ENCODE measurements at regions not wholly inside any gene's neighbourhood (a gene's known extent, or its start where the extent isn't known, plus 50 kb on each side); places are given as distances from the start of the nearest gene placed in this dataset.

GRCh38 chr13:73411067-73411809 is 352.4 kb downstream of the KLF5 start:
- Histone ChIP-seq H3K4me2 (no peak overlapping the region), H3K27me3 (ENCODE audit: insufficient read depth, low read depth) (no peaks in the 10 kb centered on the region), H3K79me2 (ENCODE audit: insufficient read depth, low read depth) (no peaks in the 10 kb centered on the region), H3K9ac (no peak overlapping the region), H3K27ac (no peak overlapping the region), H3K4me3 (IDR thresholded peaks at IDR 0.05; ENCODE audit: insufficient read depth, low read depth, low read length) (no peak overlapping the region), H4K20me1 (ENCODE audit: insufficient read depth) (no peaks in the 10 kb centered on the region), H3K36me3 (ENCODE audit: insufficient read depth) (no peaks in the 10 kb centered on the region), H3K4me1 (ENCODE audit: low read depth, poor library complexity, severe bottlenecking) (no peaks in the 10 kb centered on the region), H2AFZ (ENCODE audit: low read depth) (no peak overlapping the region)
- TF ChIP-seq, protein P1, sequence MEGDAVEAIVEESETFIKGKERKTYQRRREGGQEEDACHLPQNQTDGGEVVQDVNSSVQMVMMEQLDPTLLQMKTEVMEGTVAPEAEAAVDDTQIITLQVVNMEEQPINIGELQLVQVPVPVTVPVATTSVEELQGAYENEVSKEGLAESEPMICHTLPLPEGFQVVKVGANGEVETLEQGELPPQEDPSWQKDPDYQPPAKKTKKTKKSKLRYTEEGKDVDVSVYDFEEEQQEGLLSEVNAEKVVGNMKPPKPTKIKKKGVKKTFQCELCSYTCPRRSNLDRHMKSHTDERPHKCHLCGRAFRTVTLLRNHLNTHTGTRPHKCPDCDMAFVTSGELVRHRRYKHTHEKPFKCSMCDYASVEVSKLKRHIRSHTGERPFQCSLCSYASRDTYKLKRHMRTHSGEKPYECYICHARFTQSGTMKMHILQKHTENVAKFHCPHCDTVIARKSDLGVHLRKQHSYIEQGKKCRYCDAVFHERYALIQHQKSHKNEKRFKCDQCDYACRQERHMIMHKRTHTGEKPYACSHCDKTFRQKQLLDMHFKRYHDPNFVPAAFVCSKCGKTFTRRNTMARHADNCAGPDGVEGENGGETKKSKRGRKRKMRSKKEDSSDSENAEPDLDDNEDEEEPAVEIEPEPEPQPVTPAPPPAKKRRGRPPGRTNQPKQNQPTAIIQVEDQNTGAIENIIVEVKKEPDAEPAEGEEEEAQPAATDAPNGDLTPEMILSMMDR (conservative IDR thresholded peaks at IDR 0.05; ENCODE audit: low read depth, low read length): no peak

- H4K20me1 ChIP-seq (ENCODE audit: insufficient read depth): no peaks in the 10 kb centered on the region
- no peaks in the 10 kb centered on the region for H3K36me3 ChIP-seq (ENCODE audit: insufficient read depth)
- no peak overlapping the region for H3K27ac ChIP-seq
- no peak overlapping the region for H3K4me2 ChIP-seq
- no peaks in the 10 kb centered on the region for H3K4me1 ChIP-seq (ENCODE audit: low read depth, poor library complexity, severe bottlenecking)
- no peaks in the 10 kb centered on the region for H3K27me3 ChIP-seq (ENCODE audit: insufficient read depth, low read depth)
- no peak overlapping the region for H3K4me3 ChIP-seq (IDR thresholded peaks at IDR 0.05; ENCODE audit: insufficient read depth, low read depth, low read length)
- H2AFZ ChIP-seq (ENCODE audit: low read depth): no peak overlapping the region
- no peak overlapping the region for H3K9ac ChIP-seq
- TF ChIP-seq, protein P1 (conservative IDR thresholded peaks at IDR 0.05; ENCODE audit: low read depth, low read length): no peak
- H3K79me2 ChIP-seq (ENCODE audit: insufficient read depth, low read depth): no peaks in the 10 kb centered on the region
Observed at GRCh38 chr13:73406454-73406853, 347.6 kb downstream of the KLF5 start.

DNA sequence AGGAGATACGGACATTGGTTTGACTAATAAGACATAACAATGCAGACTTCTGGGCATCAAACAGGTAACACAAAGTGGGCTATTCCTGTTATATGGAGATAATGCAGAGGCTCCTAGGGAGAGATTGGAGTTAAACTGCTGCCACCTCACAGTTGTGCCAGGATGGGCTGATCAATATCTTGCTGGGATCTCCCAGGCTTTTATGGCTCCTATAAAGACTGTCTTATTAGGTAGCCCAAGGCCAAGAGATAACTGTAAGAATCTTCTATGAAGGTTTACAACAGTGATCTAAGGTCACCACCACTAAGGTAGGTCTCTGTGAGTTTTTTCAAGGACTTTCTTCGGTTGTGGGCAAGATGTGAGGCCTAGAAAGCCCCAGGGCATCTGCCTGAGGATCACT is 345.8 kb downstream of the KLF5 start:
- Histone ChIP-seq H3K27me3 (ENCODE audit: insufficient read depth, low read depth) (no peaks in the 10 kb centered on the region), H3K36me3 (ENCODE audit: insufficient read depth) (no peaks in the 10 kb centered on the region), H3K4me2 (no peak overlapping the region), H3K27ac (no peak overlapping the region), H3K9ac (no peak overlapping the region), H4K20me1 (ENCODE audit: insufficient read depth) (no peaks in the 10 kb centered on the region), H3K4me3 (IDR thresholded peaks at IDR 0.05; ENCODE audit: insufficient read depth, low read depth, low read length) (no peak overlapping the region), H3K4me1 (ENCODE audit: low read depth, poor library complexity, severe bottlenecking) (no peaks in the 10 kb centered on the region), H3K79me2 (ENCODE audit: insufficient read depth, low read depth) (no peaks in the 10 kb centered on the region), H2AFZ (ENCODE audit: low read depth) (no peak overlapping the region)
- TF ChIP-seq, protein P1 (conservative IDR thresholded peaks at IDR 0.05; ENCODE audit: low read depth, low read length): no peak

GRCh38 chr13:73403355-73404120 is 344.7 kb downstream of the KLF5 start:
- Histone ChIP-seq H3K9ac (no peak overlapping the region), H3K27ac (no peak overlapping the region), H3K36me3 (ENCODE audit: insufficient read depth) (no peaks in the 10 kb centered on the region), H4K20me1 (ENCODE audit: insufficient read depth) (no peaks in the 10 kb centered on the region), H2AFZ (ENCODE audit: low read depth) (no peak overlapping the region), H3K27me3 (ENCODE audit: insufficient read depth, low read depth) (no peaks in the 10 kb centered on the region), H3K4me1 (ENCODE audit: low read depth, poor library complexity, severe bottlenecking) (no peaks in the 10 kb centered on the region), H3K4me2 (no peak overlapping the region), H3K79me2 (ENCODE audit: insufficient read depth, low read depth) (no peaks in the 10 kb centered on the region), H3K4me3 (IDR thresholded peaks at IDR 0.05; ENCODE audit: insufficient read depth, low read depth, low read length) (no peak overlapping the region)
- TF ChIP-seq, protein P1 (conservative IDR thresholded peaks at IDR 0.05; ENCODE audit: low read depth, low read length): no peak
